Fibroblast of skin of left biceps (primary cell): ENCODE measurements at regions not wholly inside any gene's neighbourhood (a gene's known extent, or its start where the extent isn't known, plus 50 kb on each side); places are given as distances from the start of the nearest gene placed in this dataset.
"Not testable (repeated sequence)": the region's sequence is repeated elsewhere in the genome, so short reads cannot be mapped to it uniquely, and the experiment has no call there.

Experiments
- DNase-seq, 2 experiments: peaks; one replicate each; pipeline ENCODE4 v3.0.0-alpha.2; 2013; ENCODE audit warnings: low read depth in 2 of 2

DNA sequence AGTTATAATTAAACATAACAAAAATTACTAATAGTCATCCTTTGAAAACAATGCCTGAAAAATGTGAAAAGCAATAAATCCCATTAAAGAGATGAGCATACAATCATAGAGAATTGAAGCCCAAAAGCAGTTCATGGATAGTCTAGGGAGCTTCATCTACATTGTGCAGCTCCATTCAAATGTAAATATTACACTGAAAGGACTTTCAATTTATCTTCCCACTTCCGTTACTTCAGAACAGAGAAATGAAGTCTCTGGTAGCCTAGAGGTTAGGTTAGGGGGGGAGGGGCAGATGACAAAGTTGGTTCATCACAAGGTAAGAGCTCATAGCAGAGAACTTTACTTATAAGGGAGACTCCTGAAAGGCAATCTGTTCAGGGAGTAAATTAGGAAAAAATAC is 126.6 kb upstream of the RGPD4 start:
- no peak for DNase-seq

DNA sequence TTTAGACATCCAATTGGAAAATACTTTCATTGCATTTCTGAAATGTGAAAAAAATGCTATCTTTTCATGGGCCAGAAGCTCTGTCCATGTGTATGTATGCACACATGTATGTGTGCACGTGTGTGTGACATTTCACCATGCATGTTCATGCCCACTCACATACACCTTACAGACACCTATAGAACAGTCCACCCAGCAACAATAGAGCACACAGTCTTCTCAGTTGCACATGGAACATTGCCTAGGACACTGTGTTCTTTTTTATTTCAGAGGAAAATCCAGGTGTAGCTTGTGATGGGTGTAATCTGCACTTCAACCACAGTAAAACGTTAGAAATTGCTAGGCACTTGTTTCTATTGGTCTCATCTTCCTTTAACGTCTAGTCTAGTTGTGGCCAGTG is 114.8 kb upstream of the RGPD4 start:
- DNase-seq: no peak

DNA sequence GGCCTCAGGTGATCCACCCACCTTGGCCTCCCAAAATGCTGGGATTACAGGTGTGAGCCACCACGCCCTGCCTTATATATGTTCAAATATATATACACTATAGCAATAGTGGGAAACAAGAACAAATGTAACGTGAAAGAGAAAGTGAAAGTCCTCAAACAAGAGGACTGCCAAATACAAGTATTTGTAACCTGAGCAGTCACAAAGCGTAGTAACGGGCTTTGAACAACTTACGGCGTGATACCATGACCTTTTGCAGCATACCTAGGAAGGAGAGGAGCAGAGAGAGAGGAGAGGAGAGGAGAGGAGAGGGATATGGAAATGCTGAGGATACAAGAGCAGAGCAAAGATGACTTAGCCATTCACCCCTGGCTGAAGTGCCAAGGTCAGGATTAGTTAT is 113.8 kb upstream of the RGPD4 start:
- DNase-seq: no peak

DNA sequence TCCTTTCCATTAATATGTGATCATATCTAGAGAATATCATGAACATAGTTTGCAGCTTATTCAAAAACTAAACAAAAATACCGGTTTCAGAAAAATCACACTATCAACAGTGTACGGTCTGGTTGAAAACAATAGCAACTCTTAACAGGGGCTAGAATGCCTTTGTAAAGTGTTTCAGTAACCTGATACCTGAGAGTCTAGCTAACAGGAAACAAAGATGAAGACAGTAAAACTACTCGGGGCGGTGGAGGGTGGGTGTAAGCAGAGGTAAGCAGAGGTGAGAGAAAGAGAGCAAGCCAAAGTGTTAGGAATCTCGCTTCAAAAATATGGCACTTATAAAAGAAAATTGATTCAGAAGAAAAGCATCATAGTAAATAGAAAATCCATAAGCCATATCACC is 109.0 kb upstream of the RGPD4 start:
- no peak for DNase-seq

DNA sequence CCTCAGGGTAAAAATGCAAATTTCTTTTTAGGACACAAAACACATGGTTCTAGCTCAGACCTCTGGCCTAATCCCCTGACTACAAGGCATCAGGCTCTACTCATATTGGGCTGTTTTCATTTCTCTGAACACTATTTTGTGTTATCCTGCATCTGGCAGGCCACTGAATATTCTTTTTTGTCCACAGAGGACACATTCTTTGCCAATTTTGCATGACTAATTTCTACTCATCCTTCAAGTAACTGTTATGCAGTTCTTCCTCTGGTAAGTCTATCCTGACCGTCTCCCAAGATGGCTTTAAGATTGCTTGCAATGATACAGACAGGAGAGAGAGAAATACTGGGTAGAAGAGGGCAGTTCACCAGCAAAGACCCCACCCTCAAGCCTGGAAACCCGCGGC is 107.6 kb upstream of the RGPD4 start:
- no peak for DNase-seq

DNA sequence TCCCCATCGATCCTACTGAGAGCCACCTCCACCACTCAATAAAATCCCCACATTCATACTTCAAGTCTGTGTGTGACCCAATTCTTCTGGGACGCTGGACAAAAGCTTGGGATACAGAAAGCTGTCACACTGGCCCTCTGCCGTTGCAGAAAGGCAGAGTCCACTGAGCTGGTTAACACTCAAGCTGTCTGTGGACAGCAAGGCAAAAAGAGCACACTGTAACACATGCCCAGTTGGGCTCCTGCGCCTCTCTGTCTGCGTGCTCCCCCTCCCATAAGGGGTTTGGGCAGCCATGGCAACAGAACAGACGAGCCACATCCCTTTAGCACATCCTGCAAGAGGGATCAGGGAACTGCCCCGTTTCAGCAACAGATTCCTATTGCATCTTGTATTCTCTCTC is 106.9 kb upstream of the RGPD4 start:
- no peak for DNase-seq

DNA sequence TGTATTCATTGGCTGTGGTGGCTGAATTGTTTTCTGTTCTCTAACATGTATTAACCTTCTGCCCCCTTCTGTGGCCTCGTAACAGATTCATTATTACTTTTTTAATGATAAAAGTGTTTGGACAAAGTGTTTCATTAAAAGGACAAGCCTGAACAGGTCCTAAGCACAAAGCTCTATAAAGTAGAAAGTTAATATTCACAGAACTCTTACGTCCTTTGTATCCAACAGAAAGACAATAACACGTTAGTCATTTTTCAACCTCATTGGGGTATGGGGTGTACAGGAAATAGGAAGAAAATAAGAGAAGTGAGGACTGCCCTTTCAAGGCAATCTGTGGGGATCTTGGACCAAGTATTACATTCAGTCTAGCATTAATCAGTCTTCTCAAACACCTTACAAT is 105.5 kb upstream of the RGPD4 start:
- no peak for DNase-seq

DNA sequence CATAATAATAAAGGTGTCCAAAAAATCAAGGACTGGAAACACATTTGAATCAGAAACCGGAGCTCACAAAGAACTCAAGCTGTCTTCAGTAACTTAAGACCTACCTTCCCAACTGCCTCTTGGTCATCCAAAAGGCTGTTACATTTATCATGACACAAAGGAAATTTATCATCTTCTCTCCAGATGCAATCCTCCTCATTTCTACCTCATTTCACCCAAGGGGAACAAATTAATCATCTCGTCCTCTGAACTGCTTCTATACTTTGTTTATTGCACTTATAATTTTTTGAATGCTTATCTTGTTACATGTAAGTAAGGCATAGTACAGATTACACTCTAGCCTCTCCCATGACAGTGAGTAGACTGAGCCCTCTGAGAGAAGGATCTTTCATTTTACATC is 105.1 kb upstream of the RGPD4 start:
- DNase-seq: no peak

DNA sequence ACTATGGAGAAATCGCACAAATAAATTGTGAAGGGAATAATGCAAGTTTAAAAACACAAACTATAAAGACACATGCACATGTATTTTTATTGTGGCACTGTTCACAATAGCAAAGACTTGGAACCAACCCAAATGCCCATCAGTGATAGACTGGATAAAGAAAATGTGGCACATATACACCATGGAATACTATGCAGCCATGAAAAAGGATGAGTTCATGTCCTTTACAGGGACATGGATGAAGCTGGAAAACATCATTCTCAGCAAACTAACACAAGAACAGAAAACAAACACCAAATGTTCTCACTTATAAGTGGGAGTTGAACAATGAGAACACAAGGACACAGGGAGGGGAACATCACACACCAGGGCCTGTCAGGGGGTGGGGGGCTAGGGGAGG is 100.9 kb upstream of the RGPD4 start:
- not testable (repeated sequence) for DNase-seq

DNA sequence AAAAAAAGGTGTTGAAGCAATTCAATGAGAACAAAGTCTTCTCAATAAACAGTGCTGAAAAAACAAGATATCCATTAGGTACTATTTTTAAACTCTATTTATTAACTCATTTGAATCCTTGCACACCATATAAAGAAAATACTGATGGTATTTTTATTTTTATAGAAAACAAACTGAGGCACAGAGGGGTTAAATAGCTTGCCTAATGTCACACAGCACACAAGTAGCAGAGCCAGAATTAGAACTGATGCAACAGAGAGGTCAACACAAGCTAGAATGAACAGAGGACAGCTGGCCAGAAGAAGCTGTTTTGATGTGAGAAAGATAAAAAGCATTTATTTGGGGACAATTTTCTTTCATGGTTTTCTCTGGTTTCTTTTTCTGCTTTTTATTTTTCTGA is 99.4 kb upstream of the RGPD4 start:
- DNase-seq: no peak

DNA sequence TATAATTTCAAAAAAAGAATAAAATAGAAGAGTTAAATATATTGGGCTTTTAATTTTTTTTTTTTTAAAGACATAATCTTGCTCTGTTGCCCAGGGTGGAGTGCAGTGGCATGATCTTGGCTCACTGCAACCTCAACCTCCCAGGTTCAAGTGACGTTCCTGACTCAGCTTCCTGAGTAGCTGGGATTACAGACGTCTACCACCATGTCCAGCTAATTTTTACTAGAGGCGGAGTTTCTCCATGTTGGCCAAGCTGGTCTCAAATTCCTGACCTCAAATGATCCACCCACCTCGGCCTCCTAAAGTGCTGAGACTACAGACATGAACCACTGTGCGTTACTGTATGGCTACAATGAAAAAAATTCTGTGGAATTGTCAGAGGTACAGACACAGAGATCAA is 98.1 kb upstream of the RGPD4 start:
- DNase-seq: no peak

DNA sequence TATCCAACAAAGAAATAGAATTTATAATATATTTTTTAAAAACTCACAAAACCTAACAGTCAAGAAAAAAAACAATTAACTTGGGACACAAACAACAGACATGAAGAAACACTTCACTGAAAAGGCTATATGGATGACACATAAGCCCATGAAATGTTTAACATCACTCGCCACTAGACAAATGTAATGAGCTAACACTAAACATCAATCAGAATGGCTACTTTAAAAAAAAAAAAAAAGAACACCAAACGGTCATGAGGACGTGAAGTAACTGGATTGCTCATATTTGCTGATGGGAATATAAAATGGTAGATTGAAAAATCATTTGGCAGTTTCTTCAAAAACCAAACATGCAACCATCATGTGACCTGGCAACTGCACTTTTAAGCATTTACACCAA is 97.3 kb upstream of the RGPD4 start:
- DNase-seq: no peak

DNA sequence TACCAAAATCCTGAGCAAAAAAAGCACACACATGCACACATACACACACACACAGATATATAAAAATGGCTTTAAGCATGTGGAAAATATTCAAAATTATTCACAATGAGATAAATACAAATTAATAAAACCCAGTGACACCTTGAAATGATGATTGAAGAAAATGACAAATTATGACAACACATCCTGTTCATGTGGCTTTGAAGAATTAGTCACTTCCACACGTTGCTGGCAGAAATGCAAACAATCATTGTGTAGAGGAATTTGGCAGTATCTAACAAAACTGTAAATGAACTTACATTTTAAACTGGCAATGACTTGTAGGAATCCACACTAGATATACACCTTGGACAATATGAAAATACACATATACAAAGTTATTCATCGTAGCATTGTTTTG is 95.8 kb upstream of the RGPD4 start:
- no peak for DNase-seq

DNA sequence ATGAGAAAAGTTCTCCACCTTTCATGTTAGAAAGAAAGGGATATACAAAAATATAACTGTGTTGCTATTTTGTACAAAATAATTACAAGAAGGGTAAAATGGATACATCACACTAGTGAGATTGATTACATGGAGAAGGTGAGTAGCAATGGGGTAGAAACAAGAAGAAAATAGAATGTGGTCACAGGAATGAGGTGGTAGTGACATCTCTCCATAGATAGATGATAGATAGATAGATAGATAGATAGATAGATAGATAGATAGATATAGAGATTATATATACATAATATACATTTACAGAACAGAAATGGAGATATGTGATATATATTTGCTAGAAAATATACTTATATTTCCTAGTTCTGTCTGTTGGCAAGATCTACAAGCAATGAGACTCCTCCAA is 95.3 kb upstream of the RGPD4 start:
- DNase-seq: no peak

DNA sequence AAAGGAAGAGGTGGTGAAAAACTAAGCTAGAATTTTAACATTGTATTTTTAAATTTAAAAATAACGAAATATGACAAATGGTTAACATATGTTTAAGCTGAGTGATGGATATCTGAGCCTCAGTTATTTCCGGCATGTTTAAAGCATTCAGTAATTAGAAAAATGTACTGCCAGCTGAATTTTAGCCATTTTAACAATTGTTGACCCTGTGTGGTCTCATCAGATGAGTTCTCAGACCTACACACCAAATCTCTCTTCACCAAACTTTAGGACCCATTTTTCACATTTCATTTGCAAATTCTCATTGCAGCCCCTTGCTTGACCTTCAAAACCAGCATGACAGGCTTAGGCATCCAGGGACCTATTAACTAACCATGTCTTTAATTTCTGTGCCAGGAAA is 91.5 kb upstream of the RGPD4 start:
- peak; percentile 6 to 11 for DNase-seq

DNA sequence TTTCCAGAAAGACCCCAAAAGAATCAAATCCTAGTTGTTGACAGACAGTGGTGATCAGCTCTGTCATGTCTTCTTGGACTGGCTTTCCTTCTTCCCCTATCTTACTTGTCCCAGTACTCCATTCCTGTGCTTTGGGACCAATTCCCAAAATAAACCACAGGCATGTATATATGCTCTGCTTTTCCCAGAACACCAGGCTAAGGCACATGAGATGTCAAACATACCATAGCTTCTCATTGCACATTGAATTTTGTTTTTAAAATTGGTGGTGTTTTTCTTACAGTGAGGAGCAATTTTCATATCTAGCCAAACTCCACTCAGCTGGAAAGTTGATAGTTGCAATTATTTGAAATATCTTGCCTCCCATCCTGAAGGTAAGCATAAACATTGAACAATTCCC is 88.9 kb upstream of the RGPD4 start:
- DNase-seq: peak; percentile 33 to 36

DNA sequence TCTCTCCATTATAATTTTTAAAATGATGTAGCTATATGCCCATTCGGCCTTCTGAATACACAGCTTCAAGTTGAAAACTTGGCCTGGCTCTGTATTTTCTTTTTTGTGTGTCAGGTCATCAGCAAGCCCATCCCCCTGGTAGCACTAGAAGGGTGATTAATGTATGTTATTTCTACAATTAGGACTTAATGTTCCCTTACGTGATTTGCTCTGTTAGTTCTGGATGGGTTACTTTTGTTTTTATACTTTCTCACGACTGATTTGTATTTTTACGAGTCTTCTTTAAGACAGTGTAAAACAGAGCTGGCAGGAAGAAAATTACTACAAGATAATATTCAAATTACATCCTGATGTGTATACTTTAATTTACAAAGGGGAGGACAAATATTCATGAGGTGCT is 88.4 kb upstream of the RGPD4 start:
- DNase-seq: no peak

DNA sequence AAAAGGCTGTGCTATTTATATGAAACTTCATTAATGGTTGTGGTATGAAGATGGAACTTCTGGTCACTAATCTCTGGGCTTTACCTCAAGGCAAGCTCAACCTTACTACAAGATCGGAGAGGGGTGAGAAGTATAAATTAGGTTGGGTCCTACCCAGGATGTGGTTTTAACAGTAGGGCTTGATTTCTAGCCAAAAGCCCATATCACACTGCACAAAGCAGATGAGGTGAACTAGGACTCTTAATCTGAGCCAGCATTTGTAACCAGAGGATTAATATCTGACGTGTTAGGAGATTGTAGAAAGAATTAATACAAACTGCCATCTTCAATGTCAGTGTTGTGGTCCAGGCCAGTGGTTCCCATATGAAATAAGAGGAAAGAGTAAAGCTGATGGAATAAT is 86.4 kb upstream of the RGPD4 start:
- no peak for DNase-seq

DNA sequence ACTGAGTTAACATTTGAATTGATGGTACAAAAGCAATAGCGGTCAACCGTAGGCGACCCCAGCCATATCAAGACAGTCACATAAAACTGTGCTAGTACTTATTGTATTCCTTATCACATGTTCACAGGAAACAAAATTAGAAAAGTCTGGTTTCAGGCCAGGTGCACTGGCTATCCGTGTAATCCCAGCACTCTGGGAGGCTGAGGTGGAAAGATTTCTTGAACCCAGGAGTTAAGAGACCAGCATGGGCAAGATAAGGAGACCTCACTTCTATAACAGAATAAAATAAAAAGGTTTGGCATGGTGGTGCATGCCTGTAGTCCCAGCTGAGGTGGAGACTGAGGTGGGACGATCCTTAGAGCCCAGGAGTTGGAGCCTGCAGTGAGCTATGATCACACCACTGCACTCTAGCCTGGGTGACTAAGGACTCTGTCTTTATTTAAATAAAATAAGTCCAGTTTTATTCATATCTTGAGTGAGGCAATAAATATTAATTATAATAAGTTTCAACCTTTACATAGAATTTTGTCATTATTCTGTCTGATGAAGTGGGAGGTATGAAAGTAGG is 84.1 kb upstream of the RGPD4 start:
- DNase-seq: no peak

DNA sequence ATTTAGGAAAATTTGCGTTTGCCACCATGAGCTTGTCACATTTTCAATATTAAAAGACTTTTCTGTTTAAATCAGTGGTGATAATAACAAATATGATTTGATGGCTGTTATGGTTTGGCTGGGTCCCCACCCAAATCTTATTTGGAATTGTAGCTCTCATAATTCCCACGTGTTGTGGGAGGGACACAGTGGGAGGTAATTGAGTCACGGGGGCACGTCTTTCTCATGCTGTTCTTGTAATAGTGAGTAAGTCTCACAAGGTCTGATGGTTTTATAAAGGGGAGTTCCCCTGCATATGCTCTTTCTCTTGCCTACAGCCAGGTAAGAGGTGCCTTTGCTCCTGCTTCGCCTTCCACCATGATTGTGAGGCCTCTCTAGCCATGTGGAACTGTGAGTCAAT is 83.4 kb upstream of the RGPD4 start:
- no peak for DNase-seq

DNA sequence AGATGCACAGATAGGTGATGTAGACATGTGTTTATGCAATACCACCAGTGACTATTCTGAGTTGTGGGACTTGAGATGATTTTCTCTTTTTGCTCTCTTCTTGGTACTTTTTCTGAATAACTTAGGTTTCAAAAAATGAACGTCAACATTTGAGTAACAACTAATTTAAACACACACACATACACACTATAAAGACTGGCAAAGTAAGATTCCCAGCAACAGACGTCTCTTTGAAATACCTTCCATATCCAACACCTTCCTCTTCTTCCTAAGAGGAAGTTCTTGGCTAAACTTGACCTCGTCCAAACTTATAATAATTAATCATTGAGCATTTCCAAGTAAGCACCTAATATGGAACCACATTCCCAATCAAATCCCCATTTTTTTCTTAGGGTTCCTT is 81.6 kb upstream of the RGPD4 start:
- DNase-seq: no peak

DNA sequence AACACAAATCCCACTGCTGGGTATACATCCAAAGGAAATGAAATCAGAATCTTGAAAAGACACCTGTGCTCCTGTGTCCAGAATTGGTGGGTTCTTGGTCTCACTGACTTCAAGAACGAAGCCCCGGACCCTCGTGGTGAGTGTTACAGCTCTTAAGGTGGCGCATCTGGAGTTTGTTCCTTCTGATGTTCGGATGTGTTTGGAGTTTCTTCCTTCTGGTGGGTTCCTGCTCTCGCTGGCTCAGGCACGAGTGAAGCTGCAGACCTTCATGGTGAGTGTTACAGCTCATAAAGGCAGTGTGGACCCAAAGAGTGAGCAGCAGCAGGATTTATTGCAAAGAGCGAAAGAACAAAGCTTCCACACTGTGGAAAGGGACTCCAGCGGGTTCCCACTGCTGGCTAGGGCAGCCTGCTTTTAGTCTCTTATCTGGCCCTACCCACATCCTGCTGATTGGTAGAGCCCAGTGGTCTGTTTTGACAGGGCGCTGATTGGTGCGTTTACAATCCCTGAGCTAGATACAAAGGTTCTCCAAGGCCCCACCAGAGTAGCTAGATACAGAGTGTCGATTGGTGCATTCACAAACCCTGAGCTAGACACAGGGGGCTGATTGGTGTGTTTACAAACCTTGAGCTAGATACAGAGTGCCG is 80.0 kb upstream of the RGPD4 start:
- not testable (repeated sequence) for DNase-seq

DNA sequence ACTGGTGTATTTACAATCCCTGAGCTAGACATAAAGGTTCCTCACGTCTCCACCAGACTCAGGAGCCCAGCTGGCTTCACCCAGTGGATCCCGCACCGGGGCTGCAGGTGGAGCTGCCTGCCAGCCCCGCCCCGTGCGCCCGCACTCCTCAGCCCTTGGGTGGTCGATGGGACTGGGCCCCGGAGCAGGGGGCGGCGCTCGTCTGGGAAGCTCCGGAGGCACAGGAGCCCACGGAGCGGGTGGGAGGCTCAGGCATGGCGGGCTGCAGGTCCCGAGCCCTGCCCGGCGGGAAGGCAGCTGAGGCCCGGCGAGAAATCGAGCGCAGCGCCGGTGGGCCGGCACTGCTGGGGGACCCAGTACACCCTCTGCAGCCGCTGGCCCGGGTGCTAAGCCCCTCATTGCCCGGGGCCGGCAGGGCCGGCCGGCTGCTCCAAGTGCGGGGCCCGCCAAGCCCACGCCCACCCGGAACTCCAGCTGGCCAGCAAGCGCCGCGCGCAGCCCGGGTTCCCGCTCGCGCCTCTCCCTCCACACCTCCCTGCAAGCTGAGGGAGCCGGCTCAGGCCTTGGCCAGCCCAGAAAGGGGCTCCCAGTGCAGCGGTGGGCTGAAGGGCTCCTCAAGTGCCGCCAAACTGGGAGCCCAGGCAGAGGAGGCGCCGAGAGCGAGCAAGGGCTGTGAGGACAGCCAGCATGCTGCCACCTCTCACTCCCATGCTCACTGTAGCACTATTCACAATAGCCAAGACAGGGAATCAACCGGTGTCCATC is 79.3 kb upstream of the RGPD4 start:
- DNase-seq: not testable (repeated sequence)
